ENCODE measurements at regions not wholly inside any gene's neighbourhood (a gene's known extent, or its start where the extent isn't known, plus 50 kb on each side); places are given as distances from the start of the nearest gene placed in this dataset.

GRCh38 chr5:128870923-128871322, 94.4 kb upstream of the SLC27A6 start:
- H3K4me1 Mint-ChIP-seq, result no peaks in the 10 kb centered on the region
- H3K9me3 Mint-ChIP-seq, result peaks cover 2 to 4% (median 4%) of the 10 kb centered on the region in 3 donors
- H3K27me3 ChIP-seq (replicated peaks in 1 of 2; ENCODE audit: control insufficient read depth in 2 of 2, extremely low read depth in 1 of 2, insufficient read depth in 2 of 2, low read length in 1 of 2), result no peaks in the 10 kb centered on the region
- H3K27ac Mint-ChIP-seq, result no peak overlapping the region
- WGBS (ENCODE audit: insufficient coverage), result 83% methylated on average over 2 of the region's 3 CpGs
- H3K4me1 ChIP-seq (ENCODE audit: control insufficient read depth in 1 of 2, extremely low read depth in 1 of 2, insufficient read depth in 2 of 2, low read length in 2 of 2), result no peaks in the 10 kb centered on the region
- peaks cover 7% of the 10 kb centered on the region in 2 donors for H3K27me3 Mint-ChIP-seq
- ChIA-PET CTCF (no interaction called here), POLR2A (no interaction called here)
- no peak overlapping the region for H3K27ac ChIP-seq (ENCODE audit: low read length)
- no peaks in the 10 kb centered on the region for H3K36me3 Mint-ChIP-seq
- H3K9me3 ChIP-seq, result no peaks in the 10 kb centered on the region
- ATAC-seq (replicated peaks in 1 of 4) (no peak), DNase-seq (no peak)
- no peak overlapping the region for H3K4me3 Mint-ChIP-seq
- no peaks in the 10 kb centered on the region for H3K36me3 ChIP-seq (ENCODE audit: control insufficient read depth in 2 of 2, extremely low read depth in 1 of 2, insufficient read depth in 1 of 2, low read length in 1 of 2)
- no peak overlapping the region for H3K4me3 ChIP-seq (ENCODE audit: control insufficient read depth in 1 of 2, extremely low read depth in 1 of 2, low read length in 1 of 2)

GRCh38 chr5:128876569-128877382, 88.5 kb upstream of the SLC27A6 start:
- ChIA-PET CTCF (no interaction called here), POLR2A (no interaction called here)
- Histone ChIP-seq H3K36me3 (ENCODE audit: control insufficient read depth in 2 of 2, extremely low read depth in 1 of 2, insufficient read depth in 1 of 2, low read length in 1 of 2) (no peaks in the 10 kb centered on the region), H3K4me1 (ENCODE audit: control insufficient read depth in 1 of 2, extremely low read depth in 1 of 2, insufficient read depth in 2 of 2, low read length in 2 of 2) (no peaks in the 10 kb centered on the region), H3K4me3 (ENCODE audit: control insufficient read depth in 1 of 2, extremely low read depth in 1 of 2, low read length in 1 of 2) (no peak overlapping the region), H3K27ac (ENCODE audit: low read length) (no peak overlapping the region), H3K27me3 (replicated peaks in 1 of 2; ENCODE audit: control insufficient read depth in 2 of 2, extremely low read depth in 1 of 2, insufficient read depth in 2 of 2, low read length in 1 of 2) (no peaks in the 10 kb centered on the region), H3K9me3 (no peaks in the 10 kb centered on the region)
- H3K4me1 Mint-ChIP-seq, result no peaks in the 10 kb centered on the region
- H3K36me3 Mint-ChIP-seq, result no peaks in the 10 kb centered on the region
- no peak for ATAC-seq (replicated peaks in 1 of 4)
- no peak overlapping the region for H3K4me3 Mint-ChIP-seq
- no peak overlapping the region for H3K27ac Mint-ChIP-seq
- H3K27me3 Mint-ChIP-seq, result peaks cover 7% of the 10 kb centered on the region in 2 donors
- no CpG with 5 or more reads among the region's 3 CpGs for WGBS (ENCODE audit: insufficient coverage)
- no peak for DNase-seq
- no peaks in the 10 kb centered on the region for H3K9me3 Mint-ChIP-seq

GRCh38 chr5:128877476-128877875, 87.8 kb upstream of the SLC27A6 start:
- DNase-seq, result no peak

GRCh38 chr5:128881502-128882018, 83.7 kb upstream of the SLC27A6 start:
- no peak overlapping the region for H3K4me3 ChIP-seq (ENCODE audit: control insufficient read depth in 1 of 2, extremely low read depth in 1 of 2, low read length in 1 of 2)
- H3K27ac ChIP-seq (ENCODE audit: low read length), result no peak overlapping the region
- ATAC-seq (replicated peaks in 1 of 4) (no peak), DNase-seq (no peak)
- H3K4me3 Mint-ChIP-seq, result no peak overlapping the region
- H3K27me3 Mint-ChIP-seq, result peaks cover 0 to 3% of the 10 kb centered on the region in 2 donors
- ChIA-PET POLR2A (no interaction called here), CTCF (interaction anchor here in 1 of 2 donors (0.8 kb wide), 1 partner anchor 25 kb away, joined by 4 read pairs; no protein-coding TSS in a partner anchor)
- H3K36me3 ChIP-seq (ENCODE audit: control insufficient read depth in 2 of 2, extremely low read depth in 1 of 2, insufficient read depth in 1 of 2, low read length in 1 of 2), result no peaks in the 10 kb centered on the region
- no peaks in the 10 kb centered on the region for H3K27me3 ChIP-seq (replicated peaks in 1 of 2; ENCODE audit: control insufficient read depth in 2 of 2, extremely low read depth in 1 of 2, insufficient read depth in 2 of 2, low read length in 1 of 2)
- no peaks in the 10 kb centered on the region for H3K9me3 Mint-ChIP-seq
- no peaks in the 10 kb centered on the region for H3K9me3 ChIP-seq
- no peaks in the 10 kb centered on the region for H3K4me1 ChIP-seq (ENCODE audit: control insufficient read depth in 1 of 2, extremely low read depth in 1 of 2, insufficient read depth in 2 of 2, low read length in 2 of 2)
- no peaks in the 10 kb centered on the region for H3K4me1 Mint-ChIP-seq
- H3K36me3 Mint-ChIP-seq, result no peaks in the 10 kb centered on the region
- WGBS (ENCODE audit: insufficient coverage), result no CpG with 5 or more reads among the region's 4 CpGs
- no peak overlapping the region for H3K27ac Mint-ChIP-seq

More at GRCh38 chr5:128877476-128877875, 87.8 kb upstream of the SLC27A6 start:
- ATAC-seq (replicated peaks in 1 of 4), result no peak
- Mint-ChIP-seq H3K9me3 (no peaks in the 10 kb centered on the region), H3K4me1 (no peaks in the 10 kb centered on the region), H3K36me3 (no peaks in the 10 kb centered on the region), H3K27ac (no peak overlapping the region), H3K4me3 (no peak overlapping the region), H3K27me3 (peaks cover 7% of the 10 kb centered on the region in 2 donors)
- H3K27me3 ChIP-seq (replicated peaks in 1 of 2; ENCODE audit: control insufficient read depth in 2 of 2, extremely low read depth in 1 of 2, insufficient read depth in 2 of 2, low read length in 1 of 2), result no peaks in the 10 kb centered on the region
- CTCF ChIA-PET, result no interaction called here
- H3K4me3 ChIP-seq (ENCODE audit: control insufficient read depth in 1 of 2, extremely low read depth in 1 of 2, low read length in 1 of 2), result no peak overlapping the region
- no CpG with 5 or more reads among the region's 4 CpGs for WGBS (ENCODE audit: insufficient coverage)
- H3K36me3 ChIP-seq (ENCODE audit: control insufficient read depth in 2 of 2, extremely low read depth in 1 of 2, insufficient read depth in 1 of 2, low read length in 1 of 2), result no peaks in the 10 kb centered on the region
- no peaks in the 10 kb centered on the region for H3K9me3 ChIP-seq
- H3K4me1 ChIP-seq (ENCODE audit: control insufficient read depth in 1 of 2, extremely low read depth in 1 of 2, insufficient read depth in 2 of 2, low read length in 2 of 2), result no peaks in the 10 kb centered on the region
- POLR2A ChIA-PET, result no interaction called here
- H3K27ac ChIP-seq (ENCODE audit: low read length), result no peak overlapping the region

- H3K27ac ChIP-seq (ENCODE audit: low read length), result no peak overlapping the region
- ChIA-PET POLR2A (interaction anchor here in 1 of 2 donors (0.6 kb wide), 1 partner anchor 579 kb away, joined by 3 read pairs; no protein-coding TSS in a partner anchor), CTCF (no interaction called here)
- DNase-seq (no peak), ATAC-seq (replicated peaks in 1 of 4) (no peak)
- Mint-ChIP-seq H3K27me3 (peaks cover 0 to 3% of the 10 kb centered on the region in 2 donors), H3K36me3 (no peaks in the 10 kb centered on the region), H3K27ac (no peak overlapping the region), H3K9me3 (no peaks in the 10 kb centered on the region), H3K4me1 (no peaks in the 10 kb centered on the region), H3K4me3 (no peak overlapping the region)
- no peaks in the 10 kb centered on the region for H3K27me3 ChIP-seq (replicated peaks in 1 of 2; ENCODE audit: control insufficient read depth in 2 of 2, extremely low read depth in 1 of 2, insufficient read depth in 2 of 2, low read length in 1 of 2)
- no peaks in the 10 kb centered on the region for H3K9me3 ChIP-seq
- no peaks in the 10 kb centered on the region for H3K36me3 ChIP-seq (ENCODE audit: control insufficient read depth in 2 of 2, extremely low read depth in 1 of 2, insufficient read depth in 1 of 2, low read length in 1 of 2)
- no peaks in the 10 kb centered on the region for H3K4me1 ChIP-seq (ENCODE audit: control insufficient read depth in 1 of 2, extremely low read depth in 1 of 2, insufficient read depth in 2 of 2, low read length in 2 of 2)
- no peak overlapping the region for H3K4me3 ChIP-seq (ENCODE audit: control insufficient read depth in 1 of 2, extremely low read depth in 1 of 2, low read length in 1 of 2)
Measured at GRCh38 chr5:128885649-128886255, 79.5 kb upstream of the SLC27A6 start.

DNA sequence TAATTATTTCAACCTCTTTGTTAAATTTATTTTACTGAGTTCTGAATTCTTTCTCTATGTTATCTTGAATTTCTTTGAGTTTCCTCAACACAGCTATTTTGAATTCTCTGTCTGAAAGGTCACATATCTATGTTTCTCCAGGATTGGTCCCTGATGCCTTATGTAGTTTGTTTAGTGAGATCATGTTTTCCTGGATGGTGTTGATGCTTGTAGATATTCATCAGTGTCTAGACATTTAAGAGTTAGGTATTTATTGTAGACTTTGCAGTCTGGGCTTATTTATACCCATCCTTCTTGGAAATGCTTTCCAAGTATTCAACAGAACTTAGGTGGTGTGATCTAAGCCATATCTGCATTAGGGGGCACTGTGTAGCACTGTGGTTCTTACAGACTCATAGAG, 70.2 kb upstream of the SLC27A6 start:
- no peaks in the 10 kb centered on the region for H3K4me1 Mint-ChIP-seq
- no peak overlapping the region for H3K27ac ChIP-seq (ENCODE audit: low read length)
- no peaks in the 10 kb centered on the region for H3K4me1 ChIP-seq (ENCODE audit: control insufficient read depth in 1 of 2, extremely low read depth in 1 of 2, insufficient read depth in 2 of 2, low read length in 2 of 2)
- CTCF ChIA-PET, result no interaction called here
- H3K36me3 Mint-ChIP-seq, result no peaks in the 10 kb centered on the region
- H3K4me3 ChIP-seq (ENCODE audit: control insufficient read depth in 1 of 2, extremely low read depth in 1 of 2, low read length in 1 of 2), result no peak overlapping the region
- H3K36me3 ChIP-seq (ENCODE audit: control insufficient read depth in 2 of 2, extremely low read depth in 1 of 2, insufficient read depth in 1 of 2, low read length in 1 of 2), result no peaks in the 10 kb centered on the region
- H3K4me3 Mint-ChIP-seq, result no peak overlapping the region
- no peaks in the 10 kb centered on the region for H3K9me3 ChIP-seq
- no peak for DNase-seq
- no peak overlapping the region for H3K27ac Mint-ChIP-seq
- ATAC-seq (replicated peaks in 1 of 4), result no peak
- POLR2A ChIA-PET, result no interaction called here
- peaks cover 0 to 4% (median 0%) of the 10 kb centered on the region in 3 donors for H3K9me3 Mint-ChIP-seq
- H3K27me3 Mint-ChIP-seq, result peaks cover 0 to under 1% of the 10 kb centered on the region in 2 donors
- no peaks in the 10 kb centered on the region for H3K27me3 ChIP-seq (replicated peaks in 1 of 2; ENCODE audit: control insufficient read depth in 2 of 2, extremely low read depth in 1 of 2, insufficient read depth in 2 of 2, low read length in 1 of 2)
